ENCODE measurements at regions not wholly inside any gene's neighbourhood (a gene's known extent, or its start where the extent isn't known, plus 50 kb on each side); places are given as distances from the start of the nearest gene placed in this dataset.
"Not testable (repeated sequence)": the region's sequence is repeated elsewhere in the genome, so short reads cannot be mapped to it uniquely, and the experiment has no call there.

DNA sequence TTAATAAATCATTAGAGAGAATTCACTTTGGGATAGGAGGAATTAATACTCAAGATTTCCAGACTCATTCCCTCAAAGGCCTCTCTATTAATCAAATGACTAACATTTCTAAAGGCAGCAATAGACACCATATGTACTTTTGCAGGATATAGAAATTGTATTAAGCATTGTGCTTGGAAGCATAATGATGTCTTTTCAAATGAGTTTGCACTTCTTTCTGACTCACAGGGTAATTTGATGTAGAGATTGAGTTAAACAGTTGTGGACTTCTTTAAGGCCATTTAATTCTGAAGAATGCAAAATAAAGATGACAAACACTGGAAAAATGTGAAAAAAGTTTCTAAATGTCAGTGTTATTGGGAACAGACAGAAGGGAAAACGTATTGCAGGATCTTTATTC, 63.4 kb upstream of the CSRP2 start:
- DNase-seq (ENCODE audit: low spot score in 2 of 2, unreplicated experiment in 2 of 2), result no peak

DNA sequence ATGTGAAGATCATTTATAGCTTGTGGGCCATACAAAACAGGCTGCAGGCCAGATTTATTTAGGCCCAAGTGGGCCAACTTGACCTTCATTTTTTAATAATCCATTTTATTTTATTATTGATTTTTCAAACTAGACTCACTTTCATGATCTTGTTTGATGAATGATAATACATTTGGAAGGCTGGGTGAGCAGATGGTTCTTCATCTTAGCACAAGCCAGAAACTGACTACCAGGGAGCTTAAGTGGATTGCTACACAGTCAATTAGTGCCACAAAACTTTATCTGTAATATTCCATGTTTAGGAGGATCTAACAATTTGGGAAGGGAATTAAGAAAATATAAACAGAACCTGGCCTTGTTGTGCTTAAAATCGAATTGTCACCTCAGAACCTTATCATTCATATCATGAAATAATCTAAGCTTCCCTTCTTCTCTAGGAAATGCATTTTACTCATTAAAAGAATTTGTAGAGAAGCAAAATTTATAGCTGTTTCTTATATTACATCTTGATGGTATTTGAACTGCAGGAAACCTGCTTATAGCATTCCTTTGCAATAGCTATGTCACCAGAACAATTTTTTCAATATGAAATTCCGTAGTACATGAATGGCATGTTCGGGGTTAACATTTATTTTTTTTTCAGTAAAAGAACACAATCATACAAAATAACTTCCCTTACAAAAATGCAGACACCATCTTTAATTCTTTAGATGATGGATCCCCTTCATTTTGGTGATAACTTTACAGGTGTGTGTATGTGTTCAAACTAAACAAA, 62.0 kb upstream of the CSRP2 start:
- Mint-ChIP-seq H3K27me3 (ENCODE audit: low read depth) (no peaks in the 10 kb centered on the region), H3K9me3 (no peaks in the 10 kb centered on the region), H3K36me3 (no peaks in the 10 kb centered on the region), H3K4me1 (peaks cover 38% of the 10 kb centered on the region), H3K4me3 (no peak overlapping the region), H3K27ac (peak overlapping the region; percentile 34)
- TF ChIP-seq, protein P1, sequence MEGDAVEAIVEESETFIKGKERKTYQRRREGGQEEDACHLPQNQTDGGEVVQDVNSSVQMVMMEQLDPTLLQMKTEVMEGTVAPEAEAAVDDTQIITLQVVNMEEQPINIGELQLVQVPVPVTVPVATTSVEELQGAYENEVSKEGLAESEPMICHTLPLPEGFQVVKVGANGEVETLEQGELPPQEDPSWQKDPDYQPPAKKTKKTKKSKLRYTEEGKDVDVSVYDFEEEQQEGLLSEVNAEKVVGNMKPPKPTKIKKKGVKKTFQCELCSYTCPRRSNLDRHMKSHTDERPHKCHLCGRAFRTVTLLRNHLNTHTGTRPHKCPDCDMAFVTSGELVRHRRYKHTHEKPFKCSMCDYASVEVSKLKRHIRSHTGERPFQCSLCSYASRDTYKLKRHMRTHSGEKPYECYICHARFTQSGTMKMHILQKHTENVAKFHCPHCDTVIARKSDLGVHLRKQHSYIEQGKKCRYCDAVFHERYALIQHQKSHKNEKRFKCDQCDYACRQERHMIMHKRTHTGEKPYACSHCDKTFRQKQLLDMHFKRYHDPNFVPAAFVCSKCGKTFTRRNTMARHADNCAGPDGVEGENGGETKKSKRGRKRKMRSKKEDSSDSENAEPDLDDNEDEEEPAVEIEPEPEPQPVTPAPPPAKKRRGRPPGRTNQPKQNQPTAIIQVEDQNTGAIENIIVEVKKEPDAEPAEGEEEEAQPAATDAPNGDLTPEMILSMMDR (IDR thresholded peaks at IDR 0.05; ENCODE audit: unreplicated experiment), result no peak
- DNase-seq (ENCODE audit: low spot score in 2 of 2, unreplicated experiment in 2 of 2), result no peak

More for the DNA sequence above, 63.4 kb upstream of the CSRP2 start:
- TF ChIP-seq, protein P1 (IDR thresholded peaks at IDR 0.05; ENCODE audit: unreplicated experiment), result no peak
- Mint-ChIP-seq H3K36me3 (no peaks in the 10 kb centered on the region), H3K27me3 (ENCODE audit: low read depth) (no peaks in the 10 kb centered on the region), H3K4me1 (peaks cover 36% of the 10 kb centered on the region), H3K9me3 (no peaks in the 10 kb centered on the region), H3K4me3 (no peak overlapping the region), H3K27ac (peak overlapping the region; percentile 78)

DNA sequence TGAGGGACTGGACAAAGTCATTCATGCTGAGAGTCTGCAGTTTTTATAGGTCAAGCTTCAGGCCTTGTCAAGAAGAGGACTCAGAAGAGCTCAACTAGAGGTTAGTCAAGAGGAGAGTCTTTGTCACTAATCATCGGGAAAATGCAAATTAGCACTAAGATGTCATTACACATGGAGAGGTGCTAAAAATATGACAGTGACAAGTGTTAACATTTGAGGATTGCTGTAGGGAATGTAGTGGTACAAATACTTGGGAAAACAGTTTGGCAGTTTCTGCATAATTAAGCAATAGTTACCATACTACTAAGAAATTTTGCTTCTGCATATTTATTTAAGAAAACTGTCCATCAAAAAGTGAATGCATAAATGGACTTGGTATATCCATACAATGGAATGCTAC, 60.9 kb upstream of the CSRP2 start:
- Mint-ChIP-seq H3K4me3 (no peak overlapping the region), H3K27me3 (ENCODE audit: low read depth) (no peaks in the 10 kb centered on the region), H3K4me1 (peaks cover 44% of the 10 kb centered on the region), H3K36me3 (no peaks in the 10 kb centered on the region), H3K27ac (no peak overlapping the region), H3K9me3 (no peaks in the 10 kb centered on the region)
- DNase-seq (ENCODE audit: low spot score in 2 of 2, unreplicated experiment in 2 of 2), result no peak
- TF ChIP-seq, protein P1 (IDR thresholded peaks at IDR 0.05; ENCODE audit: unreplicated experiment), result no peak

DNA sequence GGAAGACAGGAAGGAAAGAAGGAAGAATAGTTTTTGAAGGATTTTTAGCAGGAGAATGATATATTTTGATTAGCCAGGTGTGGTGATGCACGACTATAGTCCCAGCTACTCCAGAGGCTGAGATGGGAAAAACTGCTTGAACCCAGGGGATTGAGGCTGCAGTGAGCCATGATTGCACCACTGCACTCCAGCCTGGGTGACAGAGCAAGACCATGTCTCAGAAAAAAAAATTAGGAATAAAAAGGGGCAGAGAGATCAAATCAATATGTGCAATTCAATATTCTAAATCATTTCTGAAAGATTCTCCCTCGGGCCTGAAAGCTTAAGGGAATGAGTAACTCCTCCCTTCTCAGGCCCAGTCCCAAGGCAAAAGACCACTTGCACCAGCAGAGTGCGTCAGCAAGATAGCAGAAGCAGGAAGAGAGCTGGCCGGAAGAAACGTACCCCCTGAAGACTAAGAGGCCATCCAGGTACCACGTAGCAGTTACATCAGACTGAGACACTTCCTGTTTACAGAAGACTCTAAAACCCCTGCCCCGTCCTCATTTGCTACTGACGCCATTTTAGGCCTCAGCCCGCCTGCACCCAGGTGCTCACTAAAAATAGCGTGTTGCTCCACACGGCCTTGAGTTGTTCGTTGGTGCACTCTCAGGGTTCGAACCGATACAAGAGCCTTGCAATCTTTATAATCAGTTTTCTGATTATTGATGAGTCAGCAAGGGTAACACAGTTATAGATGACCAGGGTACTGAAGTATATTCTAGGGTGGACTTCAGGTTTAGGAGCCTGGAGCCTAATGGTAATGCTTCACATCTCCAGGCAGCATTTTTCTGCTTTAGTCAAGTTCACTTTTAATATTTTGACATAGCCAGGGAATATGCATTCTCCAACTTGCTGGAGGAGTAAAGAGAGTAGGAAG, 57.7 kb upstream of the CSRP2 start:
- Mint-ChIP-seq H3K9me3 (peaks cover 12% of the 10 kb centered on the region), H3K4me3 (no peak overlapping the region), H3K27ac (no peak overlapping the region), H3K4me1 (peaks cover 19% of the 10 kb centered on the region), H3K27me3 (ENCODE audit: low read depth) (no peaks in the 10 kb centered on the region), H3K36me3 (no peaks in the 10 kb centered on the region)
- TF ChIP-seq, protein P1 (IDR thresholded peaks at IDR 0.05; ENCODE audit: unreplicated experiment), result no peak
- DNase-seq (ENCODE audit: low spot score in 2 of 2, unreplicated experiment in 2 of 2), result no peak

DNA sequence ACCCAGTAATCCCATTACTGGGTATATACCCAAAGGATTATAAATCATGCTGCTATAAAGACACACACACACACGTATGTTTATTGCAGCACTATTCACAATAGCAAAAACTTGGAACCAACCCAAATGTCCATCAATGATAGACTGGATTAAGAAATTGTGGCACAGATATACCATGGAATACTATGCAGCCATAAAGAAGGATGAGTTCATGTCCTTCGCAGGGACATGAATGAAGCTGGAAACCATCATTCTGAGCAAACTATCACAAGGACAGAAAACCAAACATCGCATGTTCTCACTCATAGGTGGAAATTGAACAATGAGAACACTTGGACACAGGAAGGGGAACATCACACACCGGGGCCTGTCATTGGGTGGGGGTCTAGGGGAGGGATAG, 54.6 kb upstream of the CSRP2 start:
- not testable (repeated sequence) for H3K4me3 Mint-ChIP-seq; H3K27ac Mint-ChIP-seq; H3K27me3 Mint-ChIP-seq (ENCODE audit: low read depth); DNase-seq (ENCODE audit: low spot score in 2 of 2, unreplicated experiment in 2 of 2); H3K36me3 Mint-ChIP-seq
- Mint-ChIP-seq H3K4me1 (peaks cover 20% of the 10 kb centered on the region), H3K9me3 (peaks cover 16% of the 10 kb centered on the region)

DNA sequence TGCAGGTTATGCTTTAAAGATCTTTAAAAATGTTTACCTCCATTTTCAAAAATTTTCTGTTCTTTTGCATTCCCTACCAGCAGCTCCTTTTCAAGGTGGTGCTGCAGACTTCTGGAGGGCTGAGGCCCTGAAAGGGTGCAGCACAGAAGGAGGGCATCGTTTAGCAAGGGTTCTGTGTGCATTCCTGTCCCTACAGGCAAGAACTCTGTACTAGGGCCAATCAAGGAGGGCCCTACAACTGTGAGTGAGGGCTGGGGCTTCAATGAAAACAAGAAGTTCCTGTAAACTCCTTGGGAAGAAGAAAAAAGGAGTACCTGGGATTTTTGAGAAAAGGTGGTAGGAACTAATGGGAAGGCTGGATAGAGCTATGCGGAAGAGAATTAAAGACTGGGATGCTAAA, 50.7 kb upstream of the CSRP2 start:
- Mint-ChIP-seq H3K27me3 (ENCODE audit: low read depth) (no peaks in the 10 kb centered on the region), H3K27ac (no peak overlapping the region), H3K4me1 (peaks cover 15% of the 10 kb centered on the region), H3K36me3 (no peaks in the 10 kb centered on the region), H3K9me3 (peaks cover 16% of the 10 kb centered on the region), H3K4me3 (no peak overlapping the region)
- TF ChIP-seq, protein P1 (IDR thresholded peaks at IDR 0.05; ENCODE audit: unreplicated experiment), result no peak
- no peak for DNase-seq (ENCODE audit: low spot score in 2 of 2, unreplicated experiment in 2 of 2)
